ENCODE measurements at regions not wholly inside any gene's neighbourhood (a gene's known extent, or its start where the extent isn't known, plus 50 kb on each side); places are given as distances from the start of the nearest gene placed in this dataset.
"Not testable (repeated sequence)": the region's sequence is repeated elsewhere in the genome, so short reads cannot be mapped to it uniquely, and the experiment has no call there.

DNA sequence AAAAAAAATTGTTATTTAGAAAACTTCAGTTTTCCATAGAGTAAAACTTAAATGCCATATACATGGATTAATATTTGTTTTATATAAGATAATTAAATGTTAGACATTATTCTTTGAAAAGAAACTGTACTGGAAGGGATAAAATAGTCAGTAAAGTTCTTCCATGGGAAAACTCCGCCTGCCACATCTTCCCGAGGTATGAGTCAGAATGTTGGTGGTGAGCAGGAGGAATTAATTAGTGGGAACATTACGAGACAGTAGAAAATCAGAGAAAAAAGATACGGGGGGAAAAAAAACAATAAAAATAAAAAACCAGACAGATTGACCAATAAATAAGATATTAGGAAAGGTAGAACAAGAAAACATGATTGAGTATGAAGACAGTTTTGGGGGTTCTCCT is 930.3 kb upstream of the C9orf72 start:
- in situ Hi-C loops (cut with HindIII; ENCODE audit: low pct_unique_long_range_greater_than_20kb, low sequenced_read_pairs) = no loop called here
- DNase-seq (ENCODE audit: low read depth) = no peak

DNA sequence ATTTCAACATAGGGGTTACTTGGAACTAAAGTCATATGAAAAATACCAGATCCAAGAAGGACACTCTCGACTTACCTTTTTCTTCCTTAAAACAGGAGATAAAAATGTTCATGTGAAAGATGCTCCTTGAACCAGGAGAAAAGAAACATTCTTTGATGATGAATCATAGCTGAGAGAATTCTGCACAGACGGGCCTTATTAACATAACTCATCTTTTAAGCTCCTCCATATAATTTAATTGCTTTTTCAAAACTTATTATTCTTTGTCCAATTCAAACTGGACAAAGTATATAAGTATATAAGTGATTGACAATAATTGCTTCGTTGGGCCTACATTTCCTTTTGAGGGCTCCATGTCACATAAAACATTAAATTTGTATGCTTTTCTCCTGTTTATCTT is 945.2 kb upstream of the C9orf72 start:
- in situ Hi-C loops (cut with HindIII; ENCODE audit: low pct_unique_long_range_greater_than_20kb, low sequenced_read_pairs) = no loop called here

DNA sequence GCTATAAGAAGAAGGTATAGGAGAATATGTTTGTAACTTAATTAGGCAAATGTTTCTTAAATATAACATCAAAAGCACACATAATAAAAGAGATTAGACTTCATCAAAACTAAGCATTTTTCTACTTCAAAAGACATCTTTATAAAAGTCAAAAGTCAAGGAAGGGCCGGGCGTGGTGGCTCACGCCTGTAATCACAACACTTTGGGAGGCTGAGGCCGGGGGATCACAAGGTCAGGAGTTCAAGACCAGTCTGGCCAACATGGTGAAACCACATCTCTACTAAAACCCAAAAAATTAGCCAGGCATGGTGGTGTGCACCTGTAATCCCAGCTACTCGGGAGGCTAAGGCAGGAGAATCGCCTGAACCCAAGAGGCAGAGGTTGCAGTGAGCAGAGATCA is 951.0 kb upstream of the C9orf72 start:
- in situ Hi-C loops (cut with HindIII; ENCODE audit: low pct_unique_long_range_greater_than_20kb, low sequenced_read_pairs); DNase-seq (ENCODE audit: low read depth): not testable (repeated sequence)

More for the DNA sequence above, 945.2 kb upstream of the C9orf72 start:
- no peak for DNase-seq (ENCODE audit: low read depth)

DNA sequence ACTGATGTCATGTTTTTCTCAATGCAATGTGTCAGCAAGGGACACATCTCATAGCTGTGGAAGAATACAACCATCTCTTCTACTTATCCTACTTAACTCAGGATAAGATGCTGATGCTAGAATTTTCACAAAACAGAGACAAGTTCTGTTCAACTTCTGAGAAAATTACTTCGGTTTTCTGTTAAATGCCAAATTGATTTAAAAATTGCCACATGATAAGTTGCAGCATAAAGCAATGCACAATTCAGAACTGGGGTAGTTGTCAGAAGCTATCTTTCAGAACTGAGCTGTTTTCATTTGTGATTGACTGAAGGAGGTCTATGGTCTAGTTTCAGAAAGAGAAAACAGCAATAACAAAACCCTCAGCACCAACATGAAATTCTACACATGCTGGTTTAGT is 954.8 kb upstream of the C9orf72 start:
- DNase-seq (ENCODE audit: low read depth) = no peak
- in situ Hi-C loops (cut with HindIII; ENCODE audit: low pct_unique_long_range_greater_than_20kb, low sequenced_read_pairs) = no loop called here

DNA sequence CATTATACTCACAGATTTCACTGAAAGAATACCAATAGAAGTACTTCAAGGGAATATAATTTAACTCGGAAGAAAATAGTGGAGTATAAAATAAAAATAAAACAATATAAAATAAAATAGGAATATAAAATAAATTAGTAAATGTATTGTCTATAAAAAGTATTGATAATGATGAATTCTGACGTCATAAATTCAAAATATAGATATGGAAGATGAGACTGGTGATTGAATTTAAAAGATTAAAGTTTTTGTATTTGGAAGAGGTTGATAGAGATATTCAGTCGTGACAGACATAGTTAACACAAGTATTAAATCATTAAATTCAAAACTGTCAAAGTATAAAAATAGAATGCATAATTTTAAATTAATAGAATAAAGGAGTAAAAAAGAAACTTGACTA is 964.9 kb upstream of the C9orf72 start:
- DNase-seq (ENCODE audit: low read depth) = no peak
- in situ Hi-C loops (cut with HindIII; ENCODE audit: low pct_unique_long_range_greater_than_20kb, low sequenced_read_pairs) = no loop called here

DNA sequence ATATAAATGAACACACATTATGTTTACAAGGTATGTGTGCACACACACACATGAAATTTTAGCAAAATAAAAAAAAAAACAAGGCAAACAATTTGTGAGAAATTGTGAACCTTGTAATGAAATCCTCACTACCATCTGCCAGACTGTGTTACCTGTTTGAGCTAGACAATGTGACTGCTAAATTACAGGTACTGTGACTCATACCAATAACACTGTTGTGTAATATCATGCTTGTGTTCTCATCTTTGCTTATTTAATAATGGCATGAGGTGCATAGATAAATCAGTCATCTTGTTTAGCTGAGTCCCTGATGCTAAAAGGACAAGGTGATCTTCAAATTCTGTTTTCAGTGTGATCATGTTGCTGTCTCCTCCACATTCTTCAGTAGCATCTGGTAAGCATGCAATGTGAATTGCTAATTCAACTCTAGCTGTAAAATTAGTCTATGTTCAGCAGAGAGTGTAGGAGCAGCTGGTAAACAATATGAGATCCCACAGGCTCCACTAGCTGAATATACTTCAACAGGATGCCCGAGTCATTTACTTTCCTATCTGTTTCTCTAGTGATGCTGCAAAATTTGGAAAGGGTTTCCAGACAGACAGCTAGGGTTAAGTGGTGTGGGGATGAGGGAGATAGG is 966.3 kb upstream of the C9orf72 start:
- DNase-seq (ENCODE audit: low read depth) = no peak
- in situ Hi-C loops (cut with HindIII; ENCODE audit: low pct_unique_long_range_greater_than_20kb, low sequenced_read_pairs) = no loop called here

DNA sequence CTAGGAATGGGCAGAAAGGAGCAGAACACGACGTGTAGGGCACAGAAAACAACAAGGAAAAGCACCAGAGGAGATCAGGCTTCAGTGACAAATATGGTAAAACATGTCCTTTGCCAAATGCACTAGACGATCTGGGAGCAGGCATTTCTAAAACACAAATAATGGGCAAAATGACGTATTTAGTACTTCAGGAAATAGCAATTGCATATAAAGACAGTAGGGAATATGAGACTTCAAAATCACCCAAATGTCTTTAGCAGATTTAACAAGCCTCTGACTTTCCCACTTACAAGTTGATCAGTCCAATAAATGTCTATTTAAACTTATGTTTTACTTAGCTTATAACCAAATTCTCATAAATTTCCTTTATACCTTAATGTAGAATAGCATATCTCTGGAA is 969.6 kb upstream of the C9orf72 start:
- in situ Hi-C loops (cut with HindIII; ENCODE audit: low pct_unique_long_range_greater_than_20kb, low sequenced_read_pairs) = no loop called here
- DNase-seq (ENCODE audit: low read depth) = no peak

DNA sequence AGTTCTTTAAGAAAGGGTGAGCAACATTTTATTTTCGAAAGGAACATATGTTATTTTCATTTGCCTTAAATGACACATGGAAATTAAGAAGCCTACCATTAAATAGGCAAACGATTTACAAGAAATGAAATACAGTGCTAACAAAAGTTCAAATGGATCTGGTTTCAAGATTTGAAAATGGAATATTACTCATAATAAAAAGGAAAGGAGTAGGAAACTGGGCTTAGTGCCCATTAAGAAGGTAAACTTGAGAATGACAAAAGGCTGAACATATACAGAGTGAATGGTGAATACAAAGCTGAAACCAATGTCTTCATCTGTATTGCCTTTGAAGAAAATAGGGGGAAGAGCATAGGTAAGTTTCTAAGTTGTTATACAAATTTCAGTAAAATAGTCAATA is 974.2 kb upstream of the C9orf72 start:
- no peak for DNase-seq (ENCODE audit: low read depth)

DNA sequence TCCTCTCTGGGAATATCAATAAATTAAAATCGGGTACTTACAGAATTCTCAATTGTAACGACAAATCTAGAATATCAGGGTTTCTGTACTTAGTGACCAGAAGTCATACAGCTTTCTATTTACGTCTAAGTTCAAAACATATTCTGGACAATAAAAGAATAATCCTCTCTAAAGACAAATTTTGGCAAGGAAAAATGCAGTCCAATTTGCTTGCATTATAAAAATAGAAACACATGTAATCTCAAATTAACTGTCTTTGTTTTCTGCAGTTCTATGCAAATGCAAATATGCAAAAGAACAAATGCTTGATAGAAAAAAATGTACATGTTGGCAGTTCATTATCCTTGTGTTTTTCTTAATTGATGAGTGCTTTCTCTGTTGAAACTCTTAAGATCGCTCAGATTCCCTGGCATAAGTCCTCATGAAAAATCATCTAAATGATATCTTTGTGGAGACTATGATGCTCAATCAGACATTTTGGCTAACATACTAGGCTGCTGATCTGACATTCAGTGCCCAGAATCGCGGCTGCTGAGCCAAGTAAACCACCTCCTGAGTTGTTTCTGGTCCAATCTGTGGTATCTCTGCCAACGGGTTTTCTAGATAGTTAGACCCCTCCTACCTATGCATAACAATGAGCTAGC is 990.1 kb upstream of the C9orf72 start:
- in situ Hi-C loops (cut with HindIII; ENCODE audit: low pct_unique_long_range_greater_than_20kb, low sequenced_read_pairs) = no loop called here
- no peak for DNase-seq (ENCODE audit: low read depth)

More for the DNA sequence above, 974.2 kb upstream of the C9orf72 start:
- in situ Hi-C loops (cut with HindIII; ENCODE audit: low pct_unique_long_range_greater_than_20kb, low sequenced_read_pairs) = no loop called here

DNA sequence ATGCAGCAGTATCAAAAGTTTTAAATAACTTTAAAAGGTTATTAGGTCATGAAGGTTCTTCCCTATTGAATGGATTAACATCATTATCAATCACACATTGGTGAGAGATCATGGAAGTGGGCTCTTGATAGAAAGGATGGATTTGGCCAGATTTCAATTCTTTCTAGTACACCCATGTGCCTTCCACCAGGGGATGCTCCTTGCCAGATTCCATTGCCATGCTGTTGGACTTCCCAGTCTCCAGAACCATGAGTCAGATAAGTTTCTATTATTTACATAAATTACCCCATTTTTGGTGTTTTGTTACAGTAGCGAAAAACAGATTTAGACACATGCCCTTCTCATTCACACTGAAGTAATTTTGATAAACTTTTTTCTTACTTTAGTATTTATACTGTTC is 1010.6 kb upstream of the C9orf72 start:
- in situ Hi-C loops (cut with HindIII; ENCODE audit: low pct_unique_long_range_greater_than_20kb, low sequenced_read_pairs) = no loop called here
- DNase-seq (ENCODE audit: low read depth) = no peak

DNA sequence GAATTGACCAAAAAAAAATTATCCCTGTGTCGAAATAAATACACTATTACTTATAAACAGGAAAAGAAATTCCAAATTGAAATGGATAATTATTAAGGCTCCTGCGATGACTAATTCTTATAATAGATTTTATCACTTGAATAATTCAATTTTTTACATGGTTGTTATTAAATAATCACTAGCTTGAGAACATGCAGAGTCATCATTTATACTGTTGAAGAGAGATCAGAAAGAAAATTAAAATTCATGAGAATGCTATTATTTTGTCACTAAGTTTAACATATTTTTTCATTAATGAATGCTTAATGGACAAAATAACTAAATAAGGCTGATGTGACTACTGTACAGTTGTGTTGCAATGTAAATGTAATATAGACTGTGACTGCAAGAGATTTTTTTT is 1011.3 kb upstream of the C9orf72 start:
- in situ Hi-C loops (cut with HindIII; ENCODE audit: low pct_unique_long_range_greater_than_20kb, low sequenced_read_pairs) = no loop called here
- no peak for DNase-seq (ENCODE audit: low read depth)

DNA sequence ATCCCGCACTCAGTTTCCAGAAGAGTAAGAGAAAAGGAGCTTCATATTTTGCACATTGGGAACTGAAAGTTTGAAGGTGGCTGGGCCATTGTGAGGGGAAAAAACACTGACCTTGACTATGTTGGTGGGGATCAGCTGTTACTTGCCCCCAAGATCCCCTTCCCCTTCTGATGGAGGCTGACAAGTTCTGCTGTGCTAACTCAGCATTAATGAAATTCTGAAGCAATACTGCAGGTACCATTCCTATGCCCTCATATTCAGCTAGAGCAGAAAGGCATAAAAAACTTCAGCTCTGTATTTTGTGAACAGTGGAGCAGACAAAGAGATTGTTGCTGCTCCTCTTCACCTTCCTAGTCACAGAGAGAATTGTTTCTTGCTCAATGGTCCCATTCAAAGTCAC is 1013.8 kb upstream of the C9orf72 start:
- DNase-seq (ENCODE audit: low read depth) = no peak
- in situ Hi-C loops (cut with HindIII; ENCODE audit: low pct_unique_long_range_greater_than_20kb, low sequenced_read_pairs) = no loop called here

DNA sequence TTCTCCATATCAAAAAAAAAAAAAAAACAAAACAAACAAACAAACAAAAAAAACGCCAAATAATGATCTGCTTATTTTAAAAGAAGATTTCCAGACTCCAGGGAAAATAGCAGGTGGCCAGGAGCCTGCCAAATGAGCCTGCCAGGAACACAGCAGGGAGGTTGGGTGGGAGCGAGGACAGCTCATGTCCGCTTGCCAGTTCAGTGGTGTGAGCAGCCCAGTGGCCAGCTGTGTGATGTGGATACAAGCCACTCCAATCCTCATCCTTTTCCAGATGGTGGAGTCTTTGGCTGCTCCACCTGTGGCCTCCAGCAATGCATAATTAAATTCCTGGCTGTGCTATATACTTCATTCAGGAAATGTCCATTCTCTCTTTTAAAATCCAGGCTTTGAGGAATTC is 1025.1 kb upstream of the C9orf72 start:
- DNase-seq (ENCODE audit: low read depth) = no peak
- in situ Hi-C loops (cut with HindIII; ENCODE audit: low pct_unique_long_range_greater_than_20kb, low sequenced_read_pairs) = no loop called here

DNA sequence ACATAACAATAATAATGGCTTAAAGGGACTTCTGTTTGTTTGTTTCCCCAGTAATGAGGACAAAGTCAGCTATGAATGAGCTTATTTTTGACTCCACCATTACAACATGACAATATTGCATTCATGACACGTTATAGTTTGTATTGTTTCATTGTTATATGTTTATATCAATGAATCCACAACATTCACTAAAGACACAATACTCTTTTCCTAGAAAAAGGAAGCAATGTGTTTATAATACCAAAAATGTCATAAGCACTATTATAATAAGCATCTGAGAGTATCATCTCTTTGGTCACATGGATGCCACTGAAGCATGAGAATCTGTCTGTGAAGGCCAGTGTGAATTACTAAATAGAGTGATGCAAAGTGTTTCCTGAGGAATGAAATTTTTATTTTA is 1026.9 kb upstream of the C9orf72 start:
- DNase-seq (ENCODE audit: low read depth) = no peak
- in situ Hi-C loops (cut with HindIII; ENCODE audit: low pct_unique_long_range_greater_than_20kb, low sequenced_read_pairs) = no loop called here

DNA sequence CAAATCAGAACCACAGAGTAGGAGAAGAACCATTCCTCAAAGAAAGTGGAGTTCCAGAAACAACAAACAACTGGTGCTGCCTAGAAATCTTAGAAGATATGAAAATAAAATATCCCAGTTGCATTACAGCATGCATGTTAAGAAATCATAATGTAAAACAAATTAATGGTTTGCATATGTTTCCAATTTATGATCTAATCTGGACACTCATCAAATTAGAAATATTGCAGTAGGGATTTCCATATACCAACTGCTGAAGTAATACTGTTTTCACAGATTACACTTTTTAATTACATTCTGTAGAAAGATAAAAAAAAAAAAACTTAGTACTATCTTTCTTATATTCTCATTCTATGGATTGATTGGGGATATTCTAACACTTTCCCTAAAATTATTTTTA is 1034.6 kb upstream of the C9orf72 start:
- in situ Hi-C loops (cut with HindIII; ENCODE audit: low pct_unique_long_range_greater_than_20kb, low sequenced_read_pairs) = no loop called here
- DNase-seq (ENCODE audit: low read depth) = no peak

DNA sequence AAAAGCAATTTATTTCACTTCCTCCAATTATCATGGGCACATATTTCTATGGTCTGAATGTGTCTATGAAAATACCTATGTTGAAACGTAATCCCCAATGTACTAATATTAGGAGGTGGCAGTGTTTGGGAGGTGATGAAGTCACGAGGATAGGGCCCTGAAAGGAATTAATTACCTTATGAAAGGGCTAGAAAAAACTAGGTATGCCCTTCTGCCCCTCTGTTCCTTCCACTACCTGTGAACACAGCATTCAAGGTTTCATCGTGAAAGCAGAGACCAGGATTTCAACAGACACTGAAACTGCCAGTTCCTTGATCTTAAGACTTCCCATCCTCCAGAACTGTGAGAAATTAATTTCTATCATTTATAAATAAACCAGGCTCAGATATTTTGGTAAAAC is 1037.1 kb upstream of the C9orf72 start:
- in situ Hi-C loops (cut with HindIII; ENCODE audit: low pct_unique_long_range_greater_than_20kb, low sequenced_read_pairs) = no loop called here
- no peak for DNase-seq (ENCODE audit: low read depth)

DNA sequence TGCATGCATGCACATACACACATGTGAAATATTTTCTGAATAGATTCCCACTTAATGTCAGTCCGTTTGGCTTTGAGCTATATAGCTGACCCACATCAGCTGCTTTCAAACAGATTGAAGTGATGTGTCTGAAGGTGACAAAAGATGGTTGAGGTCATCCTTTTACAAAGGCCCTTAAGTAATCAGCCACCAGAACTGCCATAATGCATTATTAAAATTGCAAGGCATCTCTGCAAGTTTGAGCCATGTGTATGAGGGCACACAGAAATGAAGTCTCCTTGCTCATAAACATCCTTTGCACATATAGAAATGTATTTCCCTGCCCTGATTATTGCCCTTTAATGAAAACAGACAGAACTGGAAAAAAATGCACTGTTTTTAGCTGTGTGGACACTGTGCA is 1043.0 kb upstream of the C9orf72 start:
- DNase-seq (ENCODE audit: low read depth) = no peak
- in situ Hi-C loops (cut with HindIII; ENCODE audit: low pct_unique_long_range_greater_than_20kb, low sequenced_read_pairs) = no loop called here

DNA sequence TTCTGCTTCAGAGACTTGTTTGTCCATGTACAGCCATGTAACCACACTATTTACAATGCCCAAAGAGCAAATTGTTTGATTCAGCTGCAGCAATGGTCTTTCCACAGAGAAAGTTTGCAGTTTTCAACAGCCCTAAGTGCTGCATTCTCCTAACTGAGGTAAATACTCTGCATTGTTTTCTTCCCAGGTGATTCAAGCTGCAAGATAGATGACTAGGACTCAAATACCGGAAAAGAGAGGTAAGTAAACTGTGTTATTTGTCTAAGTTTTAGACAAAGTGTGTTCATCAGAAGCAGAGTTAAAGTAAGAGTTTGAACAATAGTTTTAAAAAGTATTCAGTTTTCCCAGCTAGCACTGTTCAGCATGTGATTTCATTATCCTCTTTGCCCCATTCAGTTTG is 1046.7 kb upstream of the C9orf72 start:
- in situ Hi-C loops (cut with HindIII; ENCODE audit: low pct_unique_long_range_greater_than_20kb, low sequenced_read_pairs) = no loop called here

DNA sequence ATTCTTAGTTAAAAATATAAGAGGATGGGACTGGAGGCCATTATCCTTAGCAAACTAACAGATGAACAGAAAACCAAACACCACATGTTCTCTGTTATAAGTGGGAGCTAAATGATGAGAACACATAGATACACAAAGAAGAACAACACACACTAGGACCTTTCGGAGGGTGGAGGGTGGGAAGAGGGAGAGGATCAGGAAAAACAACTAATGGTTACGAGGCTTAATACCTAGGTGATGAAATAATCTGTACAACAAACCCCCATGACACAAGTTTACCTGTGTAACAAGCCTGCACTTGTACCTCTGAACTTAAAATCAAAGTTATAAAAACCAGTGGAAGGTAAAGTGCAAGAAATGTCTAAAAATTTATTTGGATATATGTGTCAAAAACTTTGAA is 1047.4 kb upstream of the C9orf72 start:
- in situ Hi-C loops (cut with HindIII; ENCODE audit: low pct_unique_long_range_greater_than_20kb, low sequenced_read_pairs) = no loop called here

More for the DNA sequence above, 1046.7 kb upstream of the C9orf72 start:
- DNase-seq (ENCODE audit: low read depth) = no peak

DNA sequence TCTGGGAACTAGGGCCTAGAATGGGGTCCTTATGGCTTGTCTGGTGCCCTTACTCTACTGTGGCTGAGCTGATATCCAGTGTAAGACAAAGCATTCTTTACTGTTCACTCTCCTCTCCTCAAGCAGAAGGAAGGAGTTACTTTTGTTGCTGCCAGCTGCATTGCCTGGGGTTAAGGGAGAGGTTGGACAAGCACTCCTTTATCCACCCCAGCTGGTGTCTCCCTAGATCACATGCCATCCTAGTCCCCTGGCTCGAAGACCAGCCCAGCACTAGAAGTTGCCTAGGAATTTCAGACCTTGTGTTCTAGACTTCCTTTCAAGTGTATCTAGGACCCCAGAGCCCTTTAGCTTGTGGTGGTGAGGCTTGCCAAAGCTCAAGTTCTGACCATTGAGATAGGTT is 1051.5 kb upstream of the C9orf72 start:
- in situ Hi-C loops (cut with HindIII; ENCODE audit: low pct_unique_long_range_greater_than_20kb, low sequenced_read_pairs) = no loop called here
- no peak for DNase-seq (ENCODE audit: low read depth)

More for the DNA sequence above, 1047.4 kb upstream of the C9orf72 start:
- DNase-seq (ENCODE audit: low read depth) = no peak

All from Caki2 (cell line).